Transverse colon (tissue), 3 donors: ENCODE measurements at regions not wholly inside any gene's neighbourhood (a gene's known extent, or its start where the extent isn't known, plus 50 kb on each side); places are given as distances from the start of the nearest gene placed in this dataset.

Experiments used
- EP300 ChIP-seq: sonication (generic); formaldehyde crosslinking; IDR thresholded peaks from one replicate; pipeline ENCODE4 v1.6.1; 2017; ENCODE audit warnings: antibody characterized with exemption, low read depth
- POLR2A ChIP-seq: fragments of 450-650 bp; IDR thresholded peaks from one replicate; pipeline ENCODE4 v1.6.1; 2016; ENCODE audit warnings: antibody characterized with exemption, mild to moderate bottlenecking, moderate library complexity
- TF ChIP-seq, protein P1 (sequence below), 5 experiments: fragments of 200-600 bp in 3 of 5; fragments of 450-650 bp in 2 of 5; sonication (generic) in 3 of 5; IDR thresholded peaks; 1 replicate in 2 of 5; 2 replicates in 3 of 5; pipeline ENCODE4 v1.5.1; 2016 to 2017; ENCODE audit warnings: antibody characterized with exemption in 5 of 5, inconsistent platforms in 3 of 5, mild to moderate bottlenecking in 2 of 5, moderate library complexity in 1 of 5

DNA sequence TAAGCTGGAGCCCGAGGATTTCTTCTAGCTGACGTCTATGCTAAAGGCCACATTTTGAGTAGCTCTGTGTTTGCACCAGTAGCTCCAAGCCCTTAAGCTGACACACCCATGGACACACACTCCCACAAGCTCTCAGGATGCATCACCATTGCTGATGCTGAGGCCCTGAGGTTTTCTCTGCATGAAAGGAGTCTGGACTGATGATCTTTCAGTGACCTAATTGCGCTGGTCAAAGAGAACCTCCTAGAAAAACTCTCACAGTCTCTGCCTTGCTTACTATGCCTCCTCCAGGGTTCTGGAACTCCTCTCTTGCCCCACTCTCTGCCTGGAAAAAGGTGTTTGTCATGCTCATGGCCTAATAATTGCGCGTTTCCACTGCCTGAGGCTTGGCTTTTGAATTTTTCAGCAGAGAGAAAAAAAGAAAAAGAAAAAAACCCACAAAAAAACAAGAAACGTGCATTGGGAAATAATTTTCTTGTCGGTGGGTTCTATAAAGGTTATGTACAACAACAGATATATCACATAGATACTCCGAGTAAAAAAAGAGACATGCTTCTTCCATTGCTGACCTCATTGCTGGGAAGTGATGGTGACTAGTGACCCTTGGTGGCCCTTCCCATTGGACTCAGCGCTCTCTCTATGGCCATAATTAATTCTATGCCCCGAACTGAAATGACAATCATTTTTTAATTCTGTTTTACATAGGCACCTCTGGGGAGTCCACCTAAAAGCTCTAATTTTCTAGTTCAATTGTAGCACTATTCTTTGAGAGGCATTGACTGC is 297.0 kb downstream of the TDRD15 start:
- TF ChIP-seq, protein P1, sequence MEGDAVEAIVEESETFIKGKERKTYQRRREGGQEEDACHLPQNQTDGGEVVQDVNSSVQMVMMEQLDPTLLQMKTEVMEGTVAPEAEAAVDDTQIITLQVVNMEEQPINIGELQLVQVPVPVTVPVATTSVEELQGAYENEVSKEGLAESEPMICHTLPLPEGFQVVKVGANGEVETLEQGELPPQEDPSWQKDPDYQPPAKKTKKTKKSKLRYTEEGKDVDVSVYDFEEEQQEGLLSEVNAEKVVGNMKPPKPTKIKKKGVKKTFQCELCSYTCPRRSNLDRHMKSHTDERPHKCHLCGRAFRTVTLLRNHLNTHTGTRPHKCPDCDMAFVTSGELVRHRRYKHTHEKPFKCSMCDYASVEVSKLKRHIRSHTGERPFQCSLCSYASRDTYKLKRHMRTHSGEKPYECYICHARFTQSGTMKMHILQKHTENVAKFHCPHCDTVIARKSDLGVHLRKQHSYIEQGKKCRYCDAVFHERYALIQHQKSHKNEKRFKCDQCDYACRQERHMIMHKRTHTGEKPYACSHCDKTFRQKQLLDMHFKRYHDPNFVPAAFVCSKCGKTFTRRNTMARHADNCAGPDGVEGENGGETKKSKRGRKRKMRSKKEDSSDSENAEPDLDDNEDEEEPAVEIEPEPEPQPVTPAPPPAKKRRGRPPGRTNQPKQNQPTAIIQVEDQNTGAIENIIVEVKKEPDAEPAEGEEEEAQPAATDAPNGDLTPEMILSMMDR (IDR thresholded peaks at IDR 0.05): no peak
- no peak for TF ChIP-seq POLR2A
- TF ChIP-seq EP300: no peak
